Gastrocnemius medialis (tissue), 4 donors: ENCODE measurements at regions not wholly inside any gene's neighbourhood (a gene's known extent, or its start where the extent isn't known, plus 50 kb on each side); places are given as distances from the start of the nearest gene placed in this dataset.
"Not testable (repeated sequence)": the region's sequence is repeated elsewhere in the genome, so short reads cannot be mapped to it uniquely, and the experiment has no call there.

Source experiments
- ATAC-seq, 2 donors: fragments of 150-250 bp; one replicate each; pipeline ENCODE4 v1.9.1; 2016
- DNase-seq, 2 donors: peaks; one replicate each; pipeline ENCODE4 v3.0.0-alpha.2; 2019
- H3K27ac ChIP-seq, 4 donors: fragments of 200-600 bp; sonication (generic); 1 replicate in 1 of 4; 2 replicates in 3 of 4; pipeline ENCODE4 v1.5.1; 2016 to 2018; ENCODE audit warnings: mild to moderate bottlenecking in 2 of 4, moderate library complexity in 1 of 4
- H3K27me3 ChIP-seq, 3 donors: fragments of 200-600 bp; sonication (generic) in 2 of 3; 1 replicate in 1 of 3; 2 replicates in 2 of 3; pipeline versions ENCODE4 v1.5.1 to v1.6.0; 2016 to 2019; ENCODE audit warnings: mild to moderate bottlenecking in 1 of 3, moderate library complexity in 1 of 3
- H3K36me3 ChIP-seq, 2 donors: fragments of 200-600 bp; sonication (generic) in 1 of 2; one replicate each; pipeline ENCODE4 v1.5.1; 2017 to 2018
- H3K4me1 ChIP-seq, 2 donors: fragments of 200-600 bp; sonication (generic) in 1 of 2; one replicate each; pipeline ENCODE4 v1.5.1; 2016 to 2017; ENCODE audit warnings: mild to moderate bottlenecking in 2 of 2
- H3K4me3 ChIP-seq, 4 donors: fragments of 200-600 bp; sonication (generic) in 3 of 4; 1 replicate in 1 of 4; 2 replicates in 3 of 4; pipeline ENCODE4 v1.5.1; 2016 to 2019; ENCODE audit warnings: mild to moderate bottlenecking in 2 of 4
- H3K9me3 ChIP-seq, 3 donors: fragments of 200-600 bp; sonication (generic) in 2 of 3; 1 replicate in 1 of 3; 2 replicates in 2 of 3; pipeline ENCODE4 v1.5.1; 2016 to 2019
- POLR2A ChIP-seq, 2 donors: fragments of 450-650 bp; IDR thresholded peaks; one replicate each; pipeline ENCODE4 v1.6.1; 2017; ENCODE audit warnings: antibody characterized with exemption in 2 of 2, mild to moderate bottlenecking in 2 of 2, moderate library complexity in 2 of 2
- in situ Hi-C, 4 donors: fragments of 200-750 bp; cut with MboI; loops; one replicate each; pipeline versions ENCODE4 v1.15.0 to v1.8.0; 2017; ENCODE audit warnings: low sequenced_read_pairs in 4 of 4
- intact Hi-C: fragments of 100-400 bp; cut with DNase I; formaldehyde crosslinking; loops from one replicate; pipeline ENCODE4 v1.15.1; 2023; ENCODE audit warnings: low total_unique reads
- TF ChIP-seq, protein P1 (sequence below), 5 experiments: fragments of 450-650 bp in 3 of 5; fragments of 200-600 bp in 2 of 5; sonication (generic) in 2 of 5; IDR thresholded peaks in 4 of 5; conservative IDR thresholded peaks in 1 of 5; 1 replicate in 4 of 5; 2 replicates in 1 of 5; pipeline ENCODE4 v1.5.1; 2016 to 2019; ENCODE audit warnings: antibody characterized with exemption in 5 of 5, mild to moderate bottlenecking in 3 of 5, moderate library complexity in 3 of 5

DNA sequence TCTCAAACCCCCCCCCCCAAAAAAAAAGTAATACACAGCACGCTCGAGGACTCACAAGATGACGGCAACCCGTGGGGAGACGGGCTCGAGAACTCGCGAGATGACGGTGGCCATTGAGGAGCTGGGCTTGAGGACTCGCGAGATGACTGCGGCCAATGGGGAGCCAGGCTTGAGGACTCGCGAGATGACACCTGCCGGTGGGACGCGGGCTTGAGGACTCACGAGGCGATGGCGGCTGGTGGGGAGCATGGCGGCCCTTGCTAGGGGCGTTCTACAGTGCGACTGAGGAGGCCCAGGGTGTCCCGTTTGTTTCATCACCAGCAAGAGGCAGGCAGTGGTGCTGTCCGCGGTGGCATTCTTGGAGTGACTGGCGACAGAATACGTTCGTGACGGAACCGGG lies 172.4 kb upstream of the MAGEB16 start:
- ATAC-seq (no peak), DNase-seq (no peak)
- Histone ChIP-seq H3K9me3 (no peaks in the 10 kb centered on the region), H3K27ac (no peak overlapping the region), H3K4me3 (no peak overlapping the region), H3K36me3 (no peaks in the 10 kb centered on the region), H3K4me1 (no peaks in the 10 kb centered on the region), H3K27me3 (no peaks in the 10 kb centered on the region)
- intact Hi-C loops: no loop called here
- no peak for TF ChIP-seq POLR2A (IDR thresholded peaks at IDR 0.05)
- TF ChIP-seq, protein P1, sequence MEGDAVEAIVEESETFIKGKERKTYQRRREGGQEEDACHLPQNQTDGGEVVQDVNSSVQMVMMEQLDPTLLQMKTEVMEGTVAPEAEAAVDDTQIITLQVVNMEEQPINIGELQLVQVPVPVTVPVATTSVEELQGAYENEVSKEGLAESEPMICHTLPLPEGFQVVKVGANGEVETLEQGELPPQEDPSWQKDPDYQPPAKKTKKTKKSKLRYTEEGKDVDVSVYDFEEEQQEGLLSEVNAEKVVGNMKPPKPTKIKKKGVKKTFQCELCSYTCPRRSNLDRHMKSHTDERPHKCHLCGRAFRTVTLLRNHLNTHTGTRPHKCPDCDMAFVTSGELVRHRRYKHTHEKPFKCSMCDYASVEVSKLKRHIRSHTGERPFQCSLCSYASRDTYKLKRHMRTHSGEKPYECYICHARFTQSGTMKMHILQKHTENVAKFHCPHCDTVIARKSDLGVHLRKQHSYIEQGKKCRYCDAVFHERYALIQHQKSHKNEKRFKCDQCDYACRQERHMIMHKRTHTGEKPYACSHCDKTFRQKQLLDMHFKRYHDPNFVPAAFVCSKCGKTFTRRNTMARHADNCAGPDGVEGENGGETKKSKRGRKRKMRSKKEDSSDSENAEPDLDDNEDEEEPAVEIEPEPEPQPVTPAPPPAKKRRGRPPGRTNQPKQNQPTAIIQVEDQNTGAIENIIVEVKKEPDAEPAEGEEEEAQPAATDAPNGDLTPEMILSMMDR (IDR thresholded peaks at IDR 0.05 in 4 of 5, conservative IDR thresholded peaks at IDR 0.05 in 1 of 5): no peak
- in situ Hi-C loops: no loop called here

DNA sequence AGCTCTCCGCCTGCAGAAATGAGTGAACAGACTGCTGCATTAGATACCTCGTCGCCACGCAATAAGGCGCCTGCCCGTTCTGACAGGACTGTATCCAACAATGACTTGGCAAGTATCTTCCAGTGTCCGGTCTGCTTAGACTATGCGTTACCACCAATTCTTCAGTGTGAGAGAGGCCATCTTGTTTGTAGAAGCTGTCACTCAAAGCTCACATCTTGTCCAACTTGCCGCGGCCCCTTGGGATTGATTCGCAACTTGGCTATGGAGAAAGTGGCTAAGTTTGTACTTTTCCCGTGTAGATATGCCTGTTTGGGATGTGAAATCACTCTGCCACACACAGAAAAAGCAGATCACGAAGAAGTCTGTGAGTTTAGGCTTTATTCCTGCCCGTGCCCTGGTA lies 172.0 kb upstream of the MAGEB16 start:
- intact Hi-C loops (no loop called here), in situ Hi-C loops (no loop called here)
- no peaks in the 10 kb centered on the region for H3K27me3 ChIP-seq
- no peak for DNase-seq
- TF ChIP-seq, protein P1 (IDR thresholded peaks at IDR 0.05 in 4 of 5, conservative IDR thresholded peaks at IDR 0.05 in 1 of 5): no peak
- TF ChIP-seq POLR2A (IDR thresholded peaks at IDR 0.05): no peak
- no peaks in the 10 kb centered on the region for H3K4me1 ChIP-seq
- no peaks in the 10 kb centered on the region for H3K36me3 ChIP-seq
- ATAC-seq: no peak
- H3K27ac ChIP-seq: no peak overlapping the region
- no peaks in the 10 kb centered on the region for H3K9me3 ChIP-seq
- H3K4me3 ChIP-seq: no peak overlapping the region

DNA sequence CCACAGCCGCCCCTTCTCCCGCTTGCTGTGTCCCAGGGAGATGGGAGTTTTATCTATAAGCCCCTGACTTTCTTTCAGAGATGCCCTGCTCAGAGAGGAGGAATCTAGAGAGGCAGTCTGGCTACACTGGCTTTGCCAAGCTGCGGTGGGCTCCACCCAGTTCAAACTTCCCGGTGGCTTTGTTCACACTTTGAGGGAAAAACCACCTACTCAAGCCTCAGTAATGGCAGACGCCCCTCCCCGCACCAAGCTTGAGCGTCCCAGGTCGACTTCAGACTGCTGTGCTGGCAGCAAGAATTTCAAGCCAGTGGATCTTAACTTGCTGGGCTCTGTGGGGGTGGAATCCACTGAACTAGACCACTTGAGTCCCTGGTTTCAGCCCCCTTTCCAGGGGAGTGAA lies 162.2 kb upstream of the MAGEB16 start:
- H3K27me3 ChIP-seq, H3K9me3 ChIP-seq, intact Hi-C loops, H3K4me1 ChIP-seq, in situ Hi-C loops, H3K4me3 ChIP-seq, DNase-seq, ATAC-seq, H3K27ac ChIP-seq, H3K36me3 ChIP-seq: not testable (repeated sequence)

DNA sequence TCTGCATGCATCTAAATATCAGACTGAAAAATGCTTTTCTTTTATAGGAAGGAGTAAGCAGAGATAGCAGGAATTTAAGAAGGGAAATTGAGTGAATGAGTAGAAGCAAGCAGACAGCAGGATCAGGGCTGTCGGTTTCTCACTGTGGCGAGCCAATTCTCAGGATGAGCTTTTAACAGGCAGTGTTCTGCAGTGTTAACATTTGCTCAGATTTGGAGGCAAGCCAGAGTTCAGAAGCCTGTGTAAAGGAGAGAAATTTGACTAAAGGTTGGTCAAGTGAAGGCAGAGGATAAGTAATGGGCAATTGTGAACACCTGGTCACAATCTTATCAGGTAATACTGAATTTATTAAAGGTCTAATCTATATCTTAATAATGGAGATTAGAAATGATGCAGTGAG lies 133.3 kb upstream of the MAGEB16 start:
- no peak for ATAC-seq
- in situ Hi-C loops: no loop called here
- Histone ChIP-seq H3K27me3 (no peaks in the 10 kb centered on the region), H3K27ac (no peak overlapping the region), H3K4me3 (no peak overlapping the region), H3K36me3 (no peaks in the 10 kb centered on the region), H3K9me3 (no peaks in the 10 kb centered on the region), H3K4me1 (no peaks in the 10 kb centered on the region)
- intact Hi-C loops: no loop called here
- TF ChIP-seq POLR2A (IDR thresholded peaks at IDR 0.05): no peak
- TF ChIP-seq, protein P1 (IDR thresholded peaks at IDR 0.05 in 4 of 5, conservative IDR thresholded peaks at IDR 0.05 in 1 of 5): no peak
- DNase-seq: no peak

DNA sequence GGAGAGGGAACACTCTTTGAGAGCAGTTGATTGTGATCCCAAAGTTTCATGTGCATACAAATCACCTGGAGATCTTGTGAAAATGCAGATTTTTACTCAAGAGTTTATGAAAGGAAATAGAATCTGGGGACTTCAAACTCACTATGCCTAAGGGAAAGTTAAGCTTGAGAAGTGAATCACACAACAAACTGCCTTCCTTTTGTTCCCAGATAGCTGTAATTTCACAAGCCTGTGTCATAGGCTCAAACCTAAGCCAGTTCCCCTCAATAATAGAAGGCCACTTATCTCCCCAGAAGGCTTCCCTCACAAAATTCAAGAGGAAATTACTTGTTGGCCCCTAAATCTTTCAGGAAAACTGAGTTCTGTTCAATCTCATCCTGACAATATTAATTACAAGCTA lies 132.8 kb upstream of the MAGEB16 start:
- H3K4me3 ChIP-seq: no peak overlapping the region
- DNase-seq: no peak
- no peaks in the 10 kb centered on the region for H3K36me3 ChIP-seq
- intact Hi-C loops: no loop called here
- no peaks in the 10 kb centered on the region for H3K27me3 ChIP-seq
- H3K9me3 ChIP-seq: no peaks in the 10 kb centered on the region
- in situ Hi-C loops: no loop called here
- no peak overlapping the region for H3K27ac ChIP-seq
- no peak for ATAC-seq
- H3K4me1 ChIP-seq: no peaks in the 10 kb centered on the region
- TF ChIP-seq, protein P1 (IDR thresholded peaks at IDR 0.05 in 4 of 5, conservative IDR thresholded peaks at IDR 0.05 in 1 of 5): no peak
